ENCODE measurements at regions not wholly inside any gene's neighbourhood (a gene's known extent, or its start where the extent isn't known, plus 50 kb on each side); places are given as distances from the start of the nearest gene placed in this dataset.

DNA sequence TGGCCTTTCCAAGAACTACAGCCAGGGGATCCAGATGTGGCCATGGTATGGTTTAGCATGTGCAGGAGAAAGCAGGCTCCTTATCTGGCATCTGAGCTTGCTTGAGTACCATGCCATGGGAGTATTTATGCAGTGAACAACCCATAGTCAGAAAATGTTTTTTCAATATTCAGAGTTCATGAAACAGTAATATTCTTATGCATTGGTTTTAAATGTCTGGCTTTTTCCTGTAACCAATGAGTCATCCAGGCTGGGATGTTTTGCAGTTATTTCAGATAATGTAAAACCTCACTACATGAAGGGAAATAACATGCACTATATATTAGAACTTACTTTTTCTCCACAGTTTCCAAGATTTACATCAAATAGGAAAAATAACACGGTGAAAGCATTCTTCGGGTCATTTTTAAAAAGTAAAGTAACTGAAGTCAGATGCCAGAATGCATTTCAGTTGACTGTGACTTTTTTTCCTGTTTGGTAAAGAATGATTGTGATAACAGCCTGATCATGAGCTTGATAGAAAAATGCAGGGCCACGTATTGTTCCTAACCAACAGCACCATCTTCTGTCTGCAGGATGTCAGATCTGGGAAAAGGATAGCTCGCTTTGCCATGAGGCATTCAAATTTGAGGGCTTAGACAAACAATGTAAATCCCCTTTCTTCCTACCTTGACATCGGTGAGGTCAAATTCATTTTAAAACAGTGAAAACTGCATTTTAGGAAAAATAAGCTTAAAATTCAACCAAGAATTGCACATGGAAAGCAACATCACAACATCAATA is 152.8 kb downstream of the DSC3 start:
- TF ChIP-seq PPARA (CRISPR knock-in tag; IDR thresholded peaks at IDR 0.05; ENCODE audit: borderline replicate concordance) (no peak), ARNTL (CRISPR knock-in tag; IDR thresholded peaks at IDR 0.05; ENCODE audit: borderline replicate concordance, low read depth) (no peak), RARB (CRISPR knock-in tag; IDR thresholded peaks at IDR 0.05) (no peak), SNAI2 (CRISPR knock-in tag; IDR thresholded peaks at IDR 0.05) (no peak)
- TF ChIP-seq, protein P1, sequence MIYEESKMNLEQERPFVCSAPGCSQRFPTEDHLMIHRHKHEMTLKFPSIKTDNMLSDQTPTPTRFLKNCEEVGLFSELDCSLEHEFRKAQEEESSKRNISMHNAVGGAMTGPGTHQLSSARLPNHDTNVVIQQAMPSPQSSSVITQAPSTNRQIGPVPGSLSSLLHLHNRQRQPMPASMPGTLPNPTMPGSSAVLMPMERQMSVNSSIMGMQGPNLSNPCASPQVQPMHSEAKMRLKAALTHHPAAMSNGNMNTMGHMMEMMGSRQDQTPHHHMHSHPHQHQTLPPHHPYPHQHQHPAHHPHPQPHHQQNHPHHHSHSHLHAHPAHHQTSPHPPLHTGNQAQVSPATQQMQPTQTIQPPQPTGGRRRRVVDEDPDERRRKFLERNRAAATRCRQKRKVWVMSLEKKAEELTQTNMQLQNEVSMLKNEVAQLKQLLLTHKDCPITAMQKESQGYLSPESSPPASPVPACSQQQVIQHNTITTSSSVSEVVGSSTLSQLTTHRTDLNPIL (CRISPR knock-in tag; IDR thresholded peaks at IDR 0.05; ENCODE audit: low read depth): no peak

Data from SK-N-SH treated with all-trans-retinoic acid at 6 μM for 48 hours (cell line).